ENCODE measurements at regions not wholly inside any gene's neighbourhood (a gene's known extent, or its start where the extent isn't known, plus 50 kb on each side); places are given as distances from the start of the nearest gene placed in this dataset.

- TF ChIP-seq CTCF (optimal IDR thresholded peaks at IDR 0.05 in 1 of 3, IDR thresholded peaks at IDR 0.05 in 1 of 3, conservative IDR thresholded peaks at IDR 0.05 in 1 of 3; ENCODE audit: extremely low read depth in 1 of 3, insufficient read depth in 2 of 3, low read length in 3 of 3) (no peak), EZH2 (IDR thresholded peaks at IDR 0.05; ENCODE audit: low read length) (no peak)
These were observed 159.6 kb upstream of the TAS2R1 start for GRCh38 chr5:9789777-9790176.
